Fibroblast of lung (primary cell): ENCODE measurements at regions not wholly inside any gene's neighbourhood (a gene's known extent, or its start where the extent isn't known, plus 50 kb on each side); places are given as distances from the start of the nearest gene placed in this dataset.

Experiments used
- CTCF ChIP-seq, 2 donors: IDR thresholded peaks in 1 of 2; conservative IDR thresholded peaks in 1 of 2; 1 replicate in 1 of 2; 2 replicates in 1 of 2; pipeline ENCODE4 v1.5.1; 2011 to 2012; ENCODE audit warnings: low read length in 2 of 2, control low read depth in 1 of 2, inconsistent platforms in 1 of 2, low read depth in 1 of 2, mild to moderate bottlenecking in 1 of 2
- EZH2 ChIP-seq: IDR thresholded peaks from 2 replicates; pipeline ENCODE4 v1.5.1; 2012; ENCODE audit warnings: low read length, control low read depth, mild to moderate bottlenecking; ENCODE audit errors: missing control alignments

GRCh38 chr4:111208970-111209369, 586.1 kb upstream of the PITX2 start:
- TF ChIP-seq CTCF (conservative IDR thresholded peaks at IDR 0.05 in 1 of 2, IDR thresholded peaks at IDR 0.05 in 1 of 2; ENCODE audit: low read depth in 1 of 2, low read length in 2 of 2) (no peak), EZH2 (no peak)
